Activated T-cell treated with anti-CD3 and anti-CD28 coated beads, Interleukin-2, amount 50 U/mL, for 24 hours (primary cell): ENCODE measurements at regions not wholly inside any gene's neighbourhood (a gene's known extent, or its start where the extent isn't known, plus 50 kb on each side); places are given as distances from the start of the nearest gene placed in this dataset.

Experiments
- DNase-seq: peaks from one replicate; pipeline ENCODE4 v3.0.0-alpha.2; 2020
- H3K27ac Mint-ChIP-seq: 2 replicates; pipeline ENCODE4 v1.8.0; 2020; ENCODE audit warnings: mild to moderate bottlenecking, mixed read lengths
- H3K27me3 Mint-ChIP-seq: 2 replicates; pipeline ENCODE4 v1.8.0; 2020; ENCODE audit warnings: mixed read lengths
- H3K36me3 Mint-ChIP-seq: 2 replicates; pipeline ENCODE4 v1.8.0; 2020; ENCODE audit warnings: low read depth, mixed read lengths
- H3K4me1 Mint-ChIP-seq: 2 replicates; pipeline ENCODE4 v1.8.0; 2020; ENCODE audit warnings: low read depth, mixed read lengths
- H3K4me3 Mint-ChIP-seq: 2 replicates; pipeline ENCODE4 v1.8.0; 2020; ENCODE audit warnings: mild to moderate bottlenecking, moderate library complexity, mixed read lengths
- H3K9me3 Mint-ChIP-seq: 2 replicates; pipeline ENCODE4 v1.8.0; 2020; ENCODE audit warnings: mixed read lengths

GRCh38 chr5:116637149-116637740 is 62.6 kb upstream of the SEMA6A start:
- H3K36me3 Mint-ChIP-seq, result no peaks in the 10 kb centered on the region
- no peak overlapping the region for H3K4me3 Mint-ChIP-seq
- no peak overlapping the region for H3K27ac Mint-ChIP-seq
- H3K9me3 Mint-ChIP-seq, result no peaks in the 10 kb centered on the region
- peaks cover 3% of the 10 kb centered on the region for H3K27me3 Mint-ChIP-seq
- no peaks in the 10 kb centered on the region for H3K4me1 Mint-ChIP-seq
- no peak for DNase-seq

- H3K4me1 Mint-ChIP-seq, result no peaks in the 10 kb centered on the region
- H3K27me3 Mint-ChIP-seq, result peaks cover 3% of the 10 kb centered on the region
- no peaks in the 10 kb centered on the region for H3K9me3 Mint-ChIP-seq
- no peaks in the 10 kb centered on the region for H3K36me3 Mint-ChIP-seq
- DNase-seq, result no peak
- H3K4me3 Mint-ChIP-seq, result no peak overlapping the region
- no peak overlapping the region for H3K27ac Mint-ChIP-seq
Measured at GRCh38 chr5:116632890-116633289, 58.3 kb upstream of the SEMA6A start.

- DNase-seq, result no peak
- Mint-ChIP-seq H3K36me3 (no peaks in the 10 kb centered on the region), H3K27ac (no peak overlapping the region), H3K9me3 (no peaks in the 10 kb centered on the region), H3K4me3 (no peak overlapping the region), H3K27me3 (peaks cover 3% of the 10 kb centered on the region), H3K4me1 (no peaks in the 10 kb centered on the region)
Measured at GRCh38 chr5:116631147-116631546, 56.5 kb upstream of the SEMA6A start.

GRCh38 chr5:116629168-116629567 is 54.5 kb upstream of the SEMA6A start:
- no peak overlapping the region for H3K27ac Mint-ChIP-seq
- H3K4me1 Mint-ChIP-seq, result no peaks in the 10 kb centered on the region

GRCh38 chr5:116626945-116627679 is 52.5 kb upstream of the SEMA6A start:
- Mint-ChIP-seq H3K27me3 (no peaks in the 10 kb centered on the region), H3K4me1 (no peaks in the 10 kb centered on the region), H3K27ac (no peak overlapping the region), H3K4me3 (no peak overlapping the region), H3K36me3 (no peaks in the 10 kb centered on the region), H3K9me3 (no peaks in the 10 kb centered on the region)
- DNase-seq, result no peak

More at GRCh38 chr5:116629168-116629567, 54.5 kb upstream of the SEMA6A start:
- no peaks in the 10 kb centered on the region for H3K9me3 Mint-ChIP-seq
- no peak for DNase-seq
- peaks cover 3% of the 10 kb centered on the region for H3K27me3 Mint-ChIP-seq
- H3K36me3 Mint-ChIP-seq, result no peaks in the 10 kb centered on the region
- H3K4me3 Mint-ChIP-seq, result no peak overlapping the region

GRCh38 chr5:116626272-116626723 is 51.7 kb upstream of the SEMA6A start:
- Mint-ChIP-seq H3K36me3 (no peaks in the 10 kb centered on the region), H3K4me1 (no peaks in the 10 kb centered on the region), H3K27ac (no peak overlapping the region), H3K27me3 (no peaks in the 10 kb centered on the region), H3K4me3 (no peak overlapping the region), H3K9me3 (no peaks in the 10 kb centered on the region)
- no peak for DNase-seq
